Colonic mucosa (tissue), 4 donors: ENCODE measurements at regions not wholly inside any gene's neighbourhood (a gene's known extent, or its start where the extent isn't known, plus 50 kb on each side); places are given as distances from the start of the nearest gene placed in this dataset.

Experiments
- DNase-seq: peaks from one replicate; pipeline ENCODE4 v3.0.0-alpha.2; 2020
- H3K27ac ChIP-seq: fragments of 200-600 bp; one replicate; pipeline ENCODE4 v1.8.0; 2021
- H3K27me3 ChIP-seq: fragments of 200-600 bp; one replicate; pipeline ENCODE4 v1.8.0; 2021
- H3K36me3 ChIP-seq: fragments of 200-600 bp; one replicate; pipeline ENCODE4 v1.8.0; 2021
- H3K4me1 ChIP-seq: fragments of 200-600 bp; one replicate; pipeline ENCODE4 v1.8.0; 2021; ENCODE audit warnings: mild to moderate bottlenecking
- H3K4me3 ChIP-seq: fragments of 200-600 bp; one replicate; pipeline ENCODE4 v1.8.0; 2021
- H3K9ac ChIP-seq, 2 donors: one replicate each; pipeline ENCODE4 v1.7.0; 2013; ENCODE audit warnings: control low read depth in 2 of 2, low read depth in 2 of 2, low read length in 2 of 2
- H3K9me3 ChIP-seq: fragments of 200-600 bp; one replicate; pipeline ENCODE4 v1.8.0; 2021
- CTCF ChIP-seq: fragments of 200-600 bp; IDR thresholded peaks from one replicate; pipeline ENCODE4 v1.8.0; 2022; ENCODE audit warnings: antibody characterized with exemption, mild to moderate bottlenecking
- intact Hi-C: fragments of 100-400 bp; cut with DNase I; formaldehyde crosslinking; loops from one replicate; pipeline ENCODE4 v1.14.1; 2022
- donor health status: healthy.
- donor health status: DM: no; HTN: no; CAD: no.
- donor health status: DM: no; HTN: no; CAD: no.

DNA sequence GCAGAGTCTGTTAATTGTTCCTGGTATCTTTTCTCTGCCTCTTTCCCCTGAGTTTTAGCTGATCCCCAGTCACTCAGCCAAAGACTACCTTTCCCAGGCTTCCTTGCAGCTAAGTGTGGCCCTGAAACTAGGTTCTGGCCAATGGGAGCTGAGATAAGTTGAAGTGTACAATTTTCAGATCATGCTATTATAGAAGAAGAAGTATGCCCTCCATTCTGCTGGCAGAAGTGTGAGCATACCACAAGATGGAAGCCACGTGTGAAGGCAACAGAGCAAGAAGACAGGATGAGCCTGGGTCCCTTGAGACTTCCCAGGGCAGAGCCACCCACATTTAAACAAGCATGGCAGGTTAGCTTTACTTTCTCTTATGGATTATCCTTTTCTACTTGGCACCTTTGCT is 273.2 kb downstream of the HIVEP2 start:
- H3K4me1 ChIP-seq = no peaks in the 10 kb centered on the region
- no peak overlapping the region for H3K27ac ChIP-seq
- intact Hi-C loops = no loop called here
- H3K9ac ChIP-seq = no peak overlapping the region
- no peak overlapping the region for H3K4me3 ChIP-seq
- H3K9me3 ChIP-seq = no peaks in the 10 kb centered on the region
- no peaks in the 10 kb centered on the region for H3K27me3 ChIP-seq
- no peak for TF ChIP-seq CTCF
- no peak for DNase-seq
- no peaks in the 10 kb centered on the region for H3K36me3 ChIP-seq

- H3K9me3 ChIP-seq = no peaks in the 10 kb centered on the region
- no peak for TF ChIP-seq CTCF
- DNase-seq = no peak
- H3K4me3 ChIP-seq = no peak overlapping the region
- no peaks in the 10 kb centered on the region for H3K27me3 ChIP-seq
- no peaks in the 10 kb centered on the region for H3K36me3 ChIP-seq
- intact Hi-C loops = no loop called here
- H3K4me1 ChIP-seq = no peaks in the 10 kb centered on the region
- H3K9ac ChIP-seq = no peak overlapping the region
- no peak overlapping the region for H3K27ac ChIP-seq
These were observed 269.5 kb downstream of the HIVEP2 start for GRCh38 chr6:142675517-142675916.

- Histone ChIP-seq H3K27ac (no peak overlapping the region), H3K9ac (no peak overlapping the region), H3K9me3 (no peaks in the 10 kb centered on the region), H3K4me3 (no peak overlapping the region), H3K27me3 (no peaks in the 10 kb centered on the region), H3K4me1 (no peaks in the 10 kb centered on the region), H3K36me3 (no peaks in the 10 kb centered on the region)
- no peak for DNase-seq
- intact Hi-C loops = no loop called here
- TF ChIP-seq CTCF = no peak
These were observed 268.9 kb downstream of the HIVEP2 start for GRCh38 chr6:142676027-142676443.

GRCh38 chr6:142676647-142677192 is 268.3 kb downstream of the HIVEP2 start:
- H3K9me3 ChIP-seq = no peaks in the 10 kb centered on the region
- H3K27ac ChIP-seq = no peak overlapping the region
- H3K4me3 ChIP-seq = no peak overlapping the region
- intact Hi-C loops = no loop called here
- H3K36me3 ChIP-seq = no peaks in the 10 kb centered on the region
- H3K9ac ChIP-seq = no peak overlapping the region
- no peaks in the 10 kb centered on the region for H3K27me3 ChIP-seq
- TF ChIP-seq CTCF = no peak
- H3K4me1 ChIP-seq = no peaks in the 10 kb centered on the region
- DNase-seq = no peak

- no peak overlapping the region for H3K27ac ChIP-seq
- H3K4me3 ChIP-seq = no peak overlapping the region
- no peaks in the 10 kb centered on the region for H3K27me3 ChIP-seq
- H3K36me3 ChIP-seq = no peaks in the 10 kb centered on the region
- no peaks in the 10 kb centered on the region for H3K9me3 ChIP-seq
- DNase-seq = no peak
- no peak for TF ChIP-seq CTCF
- intact Hi-C loops = no loop called here
- H3K4me1 ChIP-seq = no peaks in the 10 kb centered on the region
- H3K9ac ChIP-seq = no peak overlapping the region
These were observed 264.9 kb downstream of the HIVEP2 start for GRCh38 chr6:142679907-142680700.
